GM21381 (cell line): ENCODE measurements at regions not wholly inside any gene's neighbourhood (a gene's known extent, or its start where the extent isn't known, plus 50 kb on each side); places are given as distances from the start of the nearest gene placed in this dataset.
"Not testable (repeated sequence)": the region's sequence is repeated elsewhere in the genome, so short reads cannot be mapped to it uniquely, and the experiment has no call there.

Experiments
- ATAC-seq: cut with Tn5 transposase; IDR thresholded peaks from one replicate; pipeline ENCODE4 v1.9.1; 2021; ENCODE audit warnings: mild to moderate bottlenecking, moderate library complexity; ENCODE audit not compliant: unreplicated experiment

DNA sequence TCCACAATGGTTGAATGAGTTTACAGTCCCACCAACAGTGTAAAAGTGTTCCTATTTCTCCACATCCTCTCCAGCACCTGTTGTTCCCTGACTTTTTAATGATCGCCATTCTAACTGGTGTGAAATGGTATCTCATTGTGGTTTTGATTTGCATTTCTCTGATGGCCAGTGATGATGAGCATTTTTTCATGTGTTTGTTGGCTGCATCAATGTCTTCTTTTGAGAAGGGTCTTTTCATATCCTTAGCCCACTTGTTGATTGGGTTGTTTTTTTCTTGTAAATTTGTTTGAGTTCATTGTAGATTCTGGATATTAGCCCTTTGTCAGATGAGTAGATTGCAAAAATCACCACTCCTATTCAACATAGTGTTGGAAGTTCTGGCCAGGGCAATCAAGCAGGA, 287.6 kb upstream of the RASGRP1 start:
- not testable (repeated sequence) for ATAC-seq

- ATAC-seq: no peak
Measured at GRCh38 chr15:38853608-38854007, 289.0 kb upstream of the RASGRP1 start.

- no peak for ATAC-seq
Measured at GRCh38 chr15:38854506-38854905, 289.9 kb upstream of the RASGRP1 start.

DNA sequence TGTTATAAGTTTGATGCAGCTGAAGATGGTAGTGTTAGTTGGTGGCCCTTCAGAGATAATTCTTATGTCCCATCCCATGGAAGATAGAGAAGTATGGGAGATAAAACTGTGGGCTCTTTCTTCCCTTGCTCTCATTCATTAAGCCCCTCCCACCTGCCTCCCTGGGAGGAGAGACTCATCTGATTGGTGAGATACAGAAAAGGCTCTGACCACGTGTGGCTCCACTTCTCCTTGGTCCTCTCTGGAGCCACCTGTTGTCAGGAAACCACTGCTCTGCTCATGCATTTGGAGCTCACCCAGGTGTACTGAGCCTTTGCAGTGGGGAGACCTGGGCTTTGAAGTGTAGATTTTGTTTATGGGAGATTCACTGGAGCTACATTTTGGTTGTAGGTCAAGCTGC, 293.2 kb upstream of the RASGRP1 start:
- no peak for ATAC-seq

DNA sequence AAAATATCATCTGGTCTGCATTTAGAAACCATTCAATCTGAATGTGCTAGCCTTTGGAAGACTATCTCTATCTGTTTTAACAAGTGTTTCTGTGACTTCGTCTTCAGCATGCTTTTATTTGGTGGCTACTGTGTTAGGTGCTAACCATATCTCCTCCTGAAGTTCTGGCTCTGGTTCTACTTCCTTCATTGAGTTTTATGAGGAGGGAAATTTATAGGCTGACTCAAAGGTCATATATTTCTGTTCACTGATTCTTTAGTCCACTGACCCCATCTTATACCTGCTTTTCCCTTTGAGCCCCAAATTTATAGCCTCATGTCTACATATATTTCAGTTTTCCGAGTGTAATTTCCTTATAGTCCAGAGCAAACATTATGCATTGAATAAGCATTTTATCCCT, 295.0 kb upstream of the RASGRP1 start:
- no peak for ATAC-seq

GRCh38 chr15:38860253-38860652, 295.6 kb upstream of the RASGRP1 start:
- no peak for ATAC-seq

GRCh38 chr15:38860674-38861073, 296.1 kb upstream of the RASGRP1 start:
- ATAC-seq: no peak

GRCh38 chr15:38861108-38861507, 296.5 kb upstream of the RASGRP1 start:
- ATAC-seq: no peak

- ATAC-seq: no peak
Measured at GRCh38 chr15:38862099-38862498, 297.5 kb upstream of the RASGRP1 start.

- no peak for ATAC-seq
Measured at GRCh38 chr15:38863381-38863780, 298.8 kb upstream of the RASGRP1 start.

DNA sequence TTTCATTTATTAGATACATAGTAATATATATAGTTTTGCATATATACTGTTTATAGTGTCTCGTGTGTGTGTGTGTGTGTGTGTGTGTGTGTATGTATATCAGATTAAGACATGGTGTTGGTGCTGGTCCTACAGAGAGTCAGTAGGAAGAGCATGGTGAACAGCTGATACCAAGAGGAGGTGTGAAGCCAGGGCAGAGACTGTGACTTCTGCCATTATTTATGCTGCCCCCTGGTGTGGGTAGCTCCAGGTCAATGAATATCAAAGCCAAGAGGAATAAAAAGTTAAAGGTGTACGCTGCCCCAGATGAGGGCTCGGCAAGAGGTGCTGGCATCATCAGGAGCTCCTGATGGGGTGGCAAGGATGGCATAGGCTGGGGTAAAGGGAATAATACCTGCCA, 299.5 kb upstream of the RASGRP1 start:
- no peak for ATAC-seq

DNA sequence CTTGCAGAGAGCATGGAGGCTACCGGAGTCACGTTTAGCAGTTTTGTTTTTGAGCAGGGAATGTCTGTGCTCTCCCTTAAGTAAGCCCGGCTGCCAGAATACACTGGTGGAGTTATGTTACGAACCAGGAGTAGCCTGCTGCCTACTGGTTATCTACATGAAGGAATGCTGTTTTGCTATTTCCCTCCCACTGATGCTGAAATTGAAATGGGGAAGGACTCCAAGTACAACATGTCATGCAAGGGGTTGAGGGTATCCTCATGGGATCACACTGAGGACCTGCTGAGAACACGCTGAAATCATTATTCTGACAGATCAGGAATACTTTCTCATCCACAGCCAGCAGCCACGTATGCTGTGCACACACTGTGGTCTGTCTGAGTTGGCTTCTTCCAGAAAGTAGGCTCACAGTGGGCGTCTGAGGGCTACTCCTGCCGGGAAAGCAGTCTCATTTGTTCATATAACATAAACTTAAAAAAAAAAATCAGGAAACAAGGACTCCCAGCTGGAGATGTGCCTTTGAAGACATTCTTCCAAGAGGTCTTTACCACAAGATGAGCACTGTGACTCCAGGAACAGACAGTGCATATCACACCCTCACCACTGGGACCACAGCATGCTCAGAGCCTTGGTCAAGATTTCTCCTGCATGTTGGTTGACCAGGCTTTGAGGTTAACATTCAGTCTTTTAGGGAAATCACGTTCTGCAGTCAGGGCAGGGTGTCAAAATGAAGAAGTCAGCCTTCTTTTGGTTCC, 300.4 kb upstream of the RASGRP1 start:
- ATAC-seq: no peak

GRCh38 chr15:38867556-38867955, 302.9 kb upstream of the RASGRP1 start:
- no peak for ATAC-seq

GRCh38 chr15:38868326-38869114, 303.9 kb upstream of the RASGRP1 start:
- no peak for ATAC-seq

GRCh38 chr15:38871638-38872037, 307.0 kb upstream of the RASGRP1 start:
- no peak for ATAC-seq

DNA sequence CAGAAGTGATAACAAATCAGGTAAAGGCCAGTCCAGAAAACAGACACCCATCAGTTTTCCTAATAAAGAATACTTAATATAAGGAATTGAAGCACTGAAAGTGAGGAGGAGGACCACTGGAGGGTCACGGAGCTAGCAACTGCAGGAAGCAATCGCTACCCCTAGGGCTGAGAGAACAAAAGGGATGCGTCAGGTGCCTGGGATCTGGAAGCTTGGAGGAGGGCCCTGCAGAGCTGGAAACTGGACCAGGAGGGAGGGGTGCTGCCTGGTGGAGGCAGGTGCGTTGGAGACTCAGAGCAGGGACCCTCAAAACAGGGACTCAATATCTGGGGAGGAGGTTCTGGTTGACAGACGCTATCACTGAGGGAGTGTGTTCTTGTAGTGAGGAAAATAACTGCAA, 308.1 kb upstream of the RASGRP1 start:
- no peak for ATAC-seq

DNA sequence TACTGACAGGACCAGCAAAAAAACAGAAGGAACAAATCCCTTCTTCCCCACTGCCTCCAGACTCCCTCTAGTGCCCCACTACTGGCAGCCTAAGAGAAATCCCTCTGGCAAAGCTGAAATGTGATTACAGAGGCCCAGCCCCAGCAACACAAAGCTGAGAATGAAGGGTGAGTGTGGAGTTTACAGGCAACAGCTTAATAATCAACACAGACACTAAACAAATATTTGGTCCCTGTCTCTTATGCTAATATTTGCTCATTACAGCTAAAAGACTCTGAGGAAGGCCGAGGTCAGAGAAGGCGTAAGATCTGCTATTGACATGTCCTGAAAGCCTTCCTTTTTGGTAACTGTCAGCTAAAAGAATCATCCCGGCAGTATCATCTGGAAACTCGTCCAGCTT, 308.5 kb upstream of the RASGRP1 start:
- no peak for ATAC-seq

- ATAC-seq: no peak
Measured at GRCh38 chr15:38874464-38874863, 309.9 kb upstream of the RASGRP1 start.

DNA sequence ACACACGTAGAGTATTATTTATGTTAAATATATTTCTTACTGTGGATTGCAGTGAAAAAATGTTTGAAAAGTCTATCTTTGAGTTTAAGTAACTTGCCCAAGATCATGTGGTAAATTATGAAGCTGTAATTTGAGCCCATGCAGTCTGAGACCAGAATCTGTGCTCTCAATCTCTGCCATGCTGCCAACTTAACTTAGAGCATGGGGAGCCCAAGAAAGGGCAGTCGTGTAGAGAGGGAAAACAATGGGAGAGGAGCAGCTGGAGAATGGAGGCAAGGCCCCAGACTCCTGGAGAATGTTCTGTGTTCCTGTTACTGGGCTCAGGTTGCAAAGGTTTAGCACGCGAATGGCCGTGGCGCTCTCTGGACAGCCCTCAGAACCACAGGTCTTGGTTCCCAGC, 311.6 kb upstream of the RASGRP1 start:
- ATAC-seq: no peak

- no peak for ATAC-seq
Measured at GRCh38 chr15:38876621-38877020, 312.0 kb upstream of the RASGRP1 start.

GRCh38 chr15:38877471-38877870, 312.9 kb upstream of the RASGRP1 start:
- no peak for ATAC-seq

GRCh38 chr15:38878026-38878425, 313.4 kb upstream of the RASGRP1 start:
- ATAC-seq: no peak
